HepG2 (cell line): ENCODE measurements at regions not wholly inside any gene's neighbourhood (a gene's known extent, or its start where the extent isn't known, plus 50 kb on each side); places are given as distances from the start of the nearest gene placed in this dataset.

Experiments
- ATAC-seq: fragments of 200-7000 bp; cut with Tn5 transposase; 3 replicates; pipeline ENCODE4 v1.9.1; 2020; ENCODE audit warnings: mild to moderate bottlenecking, moderate library complexity
- BruUV-seq: library from RNA; stranded (reverse); fragments of 400-500 nt; replicated peaks from 2 replicates; lab custom pipeline; 2021; lab: Mats Ljungman, UMichigan
- CTCF ChIA-PET: fragments of 300-600 bp; formaldehyde crosslinking; extraction: SDS; loops from one replicate; lab custom pipeline; 2021; ENCODE audit warnings: low total read pairs, inconsistent platforms, low intra/inter-chr PET ratio; lab: Yijun Ruan, JAX
- POLR2A ChIA-PET: fragments of 350-600 bp; sonication (Branson Sonifier 250); formaldehyde crosslinking; loops from one replicate; lab custom pipeline; 2020; ENCODE audit warnings: antibody characterized with exemption, inconsistent platforms; lab: Yijun Ruan, JAX
- DNase-seq: peaks from one replicate; pipeline ENCODE4 v3.0.0-alpha.2; 2015; ENCODE audit warnings: low spot score
- FAIRE-seq: peaks from 3 replicates; lab custom pipeline; 2011; peaks lifted over from hg19 to GRCh38; lab: Jason Lieb, UNC
- H2AFZ ChIP-seq: one replicate; pipeline ENCODE4 v1.6.1; 2011; ENCODE audit warnings: low read length, inconsistent platforms
- H3K27ac ChIP-seq: fragments of 300-600 bp; 3 replicates; pipeline ENCODE4 v1.8.0; 2011; ENCODE audit warnings: mixed run types, mild to moderate bottlenecking, mixed read lengths, low read length, inconsistent platforms; ENCODE audit not compliant: insufficient read depth; ENCODE audit errors: extremely low read length
- H3K27me3 ChIP-seq, 2 experiments: fragments of 200-600 bp in 1 of 2; 2 replicates in 1 of 2; 3 replicates in 1 of 2; pipeline versions ENCODE4 v1.6.0 to v1.8.0; 2011; ENCODE audit warnings: low read length in 2 of 2, mild to moderate bottlenecking in 2 of 2, moderate library complexity in 2 of 2, inconsistent platforms in 1 of 2; ENCODE audit not compliant: insufficient read depth in 2 of 2, control insufficient read depth in 1 of 2
- H3K36me3 ChIP-seq, 2 experiments: fragments of 200-600 bp in 1 of 2; replicated peaks in 1 of 2; 2 replicates in 1 of 2; 3 replicates in 1 of 2; pipeline versions ENCODE4 v1.5.1 to v1.8.0; 2011; ENCODE audit warnings: low read length in 2 of 2, inconsistent platforms in 1 of 2; ENCODE audit not compliant: insufficient read depth in 2 of 2, control insufficient read depth in 1 of 2
- H3K4me1 ChIP-seq: 2 replicates; pipeline ENCODE4 v1.5.1; 2012; ENCODE audit warnings: low read length, inconsistent platforms; ENCODE audit not compliant: insufficient read depth
- H3K4me2 ChIP-seq: 2 replicates; pipeline ENCODE4 v1.6.0; 2011; ENCODE audit warnings: low read depth, low read length, inconsistent platforms
- H3K4me3 ChIP-seq, 3 experiments: fragments of 200-600 bp in 1 of 3; sonication (generic), shearing (Covaris generic) in 1 of 3; replicated peaks in 1 of 3; 2 replicates each; pipeline ENCODE4 v1.5.1; 2011 to 2016; ENCODE audit warnings: low read length in 3 of 3, inconsistent platforms in 2 of 3, low read depth in 2 of 3, mild to moderate bottlenecking in 2 of 3, control low read depth in 1 of 3, mixed read lengths in 1 of 3; ENCODE audit not compliant: insufficient read depth in 1 of 3
- H3K79me2 ChIP-seq: one replicate; pipeline ENCODE4 v1.6.1; 2011; ENCODE audit warnings: low read length, inconsistent platforms; ENCODE audit not compliant: insufficient read depth
- H3K9ac ChIP-seq: 2 replicates; pipeline ENCODE4 v1.6.0; 2011; ENCODE audit warnings: mild to moderate bottlenecking, low read depth, low read length, inconsistent platforms; ENCODE audit not compliant: insufficient read depth
- H3K9me3 ChIP-seq: 2 replicates; pipeline ENCODE4 v1.5.1; 2012; ENCODE audit warnings: mild to moderate bottlenecking, low read length
- H4K20me1 ChIP-seq: 2 replicates; pipeline ENCODE4 v1.6.0; 2011; ENCODE audit warnings: inconsistent platforms, mild to moderate bottlenecking, low read length, moderate library complexity; ENCODE audit not compliant: insufficient read depth
- ARID2 ChIP-seq: sonication (generic); formaldehyde crosslinking; IDR thresholded peaks from 2 replicates; pipeline ENCODE4 v1.8.1; 2022; ENCODE audit warnings: mild to moderate bottlenecking, missing genetic modification reagents, borderline replicate concordance
- CC2D1A ChIP-seq: sonication (generic); formaldehyde crosslinking; IDR thresholded peaks from 2 replicates; pipeline ENCODE4 v1.8.1; 2023; ENCODE audit warnings: mild to moderate bottlenecking, missing genetic modification reagents
- CEBPZ ChIP-seq: IDR thresholded peaks from 2 replicates; pipeline ENCODE4 v1.6.1; 2012; ENCODE audit warnings: low read length, improper control_type of control experiment
- ZBTB8A ChIP-seq: sonication (generic); formaldehyde crosslinking; IDR thresholded peaks from 2 replicates; pipeline ENCODE4 v1.4.0; 2020; ENCODE audit warnings: mild to moderate bottlenecking, low read depth, missing genetic modification reagents, borderline replicate concordance
- ZNF318 ChIP-seq: sonication (generic); formaldehyde crosslinking; IDR thresholded peaks from 2 replicates; pipeline ENCODE4 v1.4.0; 2020; ENCODE audit warnings: mild to moderate bottlenecking, missing genetic modification reagents
- ZNF512B ChIP-seq: sonication (generic); formaldehyde crosslinking; IDR thresholded peaks from 2 replicates; pipeline ENCODE4 v1.5.1; 2020; ENCODE audit warnings: missing genetic modification reagents, mild to moderate bottlenecking, borderline replicate concordance
- ZNF557 ChIP-seq: sonication (generic); formaldehyde crosslinking; IDR thresholded peaks from 2 replicates; pipeline ENCODE4 v1.4.0; 2020; ENCODE audit warnings: missing genetic modification reagents
- ZNF614 ChIP-seq: IDR thresholded peaks from 2 replicates; pipeline ENCODE4 v1.6.1; 2018; ENCODE audit warnings: missing biosample characterization, missing genetic modification reagents, inconsistent platforms, borderline replicate concordance
- WGBS: methylation state at CpG from one replicate; pipeline ENCODE4 v1.1.6; 2017; ENCODE audit warnings: low lambda C conversion rate; 5-methylcytosine and 5-hydroxymethylcytosine counted together
- in situ Hi-C: cut with HindIII; loops from 2 replicates; pipeline ENCODE4 v1.10.0; 2017; ENCODE audit warnings: low pct_unique_long_range_greater_than_20kb; ENCODE audit not compliant: extremely low pct_ligation_motif_present
- intact Hi-C: fragments of 100-400 bp; cut with micrococcal nuclease; formaldehyde crosslinking; loops from one replicate; pipeline ENCODE4 v1.10.0; 2022; ENCODE audit not compliant: unreplicated experiment

GRCh38 chr3:54042259-54042823, 80.0 kb upstream of the CACNA2D3 start:
- FAIRE-seq, result no peak

More at GRCh38 chr3:54042259-54042823, 80.0 kb upstream of the CACNA2D3 start:
- intact Hi-C loops, result no loop called here
- BruUV-seq, result no TSS peak
- Histone ChIP-seq H3K27ac (no peak overlapping the region), H3K4me3 (no peak overlapping the region), H3K79me2 (no peaks in the 10 kb centered on the region), H3K4me2 (no peak overlapping the region), H3K4me1 (no peaks in the 10 kb centered on the region), H3K9me3 (no peaks in the 10 kb centered on the region), H3K27me3 (peaks cover 1 to 9% of the 10 kb centered on the region in 2 experiments; a peak in 2 of 5 replicates), H2AFZ (no peak overlapping the region), H4K20me1 (no peaks in the 10 kb centered on the region), H3K36me3 (no peaks in the 10 kb centered on the region), H3K9ac (no peak overlapping the region)
- DNase-seq, result no peak
- WGBS, result 5% methylated on average over 4 of the region's 5 CpGs
- in situ Hi-C loops, result no loop called here
- no peak for ATAC-seq
- TF ChIP-seq ZNF614 (CRISPR knock-in tag) (no peak), ZNF557 (CRISPR knock-in tag) (no peak), ARID2 (no peak), ZNF512B (CRISPR knock-in tag) (no peak), ZBTB8A (CRISPR knock-in tag) (no peak), CC2D1A (CRISPR knock-in tag) (no peak), ZNF318 (CRISPR knock-in tag) (no peak), CEBPZ (no peak)
- ChIA-PET POLR2A (no interaction called here), CTCF (no interaction called here)
